Prostate gland (tissue), 2 donors: ENCODE measurements at regions not wholly inside any gene's neighbourhood (a gene's known extent, or its start where the extent isn't known, plus 50 kb on each side); places are given as distances from the start of the nearest gene placed in this dataset.
A peak's percentile ranks its signal among the peaks of the same experiment; 100 is the strongest.
"Not testable (repeated sequence)": the region's sequence is repeated elsewhere in the genome, so short reads cannot be mapped to it uniquely, and the experiment has no call there.

ENCODE experiments used
- DNase-seq: peaks from one replicate; pipeline ENCODE4 v3.0.0-alpha.2; 2019; ENCODE audit warnings: low spot score
- H3K27ac ChIP-seq, 2 donors: fragments of 200-600 bp; sonication (generic); 2 replicates each; pipeline ENCODE4 v1.5.1; 2017 to 2019
- H3K27me3 ChIP-seq: fragments of 200-600 bp; sonication (generic); replicated peaks from 2 replicates; pipeline ENCODE4 v1.5.1; 2019; ENCODE audit not compliant: insufficient read depth
- H3K36me3 ChIP-seq, 2 donors: fragments of 200-600 bp; sonication (generic); 1 replicate in 1 of 2; 2 replicates in 1 of 2; pipeline versions ENCODE4 v1.5.1 to v1.8.1; 2017 to 2019
- H3K4me1 ChIP-seq: fragments of 200-600 bp; sonication (generic); replicated peaks from 2 replicates; pipeline ENCODE4 v1.5.1; 2019
- H3K4me3 ChIP-seq, 2 donors: fragments of 200-600 bp; sonication (generic); 2 replicates each; pipeline ENCODE4 v1.5.1; 2017 to 2019
- H3K9me3 ChIP-seq: fragments of 200-600 bp; sonication (generic); 2 replicates; pipeline ENCODE4 v1.5.1; 2017
- CTCF ChIP-seq, 4 experiments: fragments of 200-600 bp in 2 of 4; fragments of 450-650 bp in 2 of 4; sonication (generic) in 2 of 4; IDR thresholded peaks; 1 replicate in 3 of 4; 2 replicates in 1 of 4; pipeline ENCODE4 v1.5.1; 2016 to 2019; ENCODE audit warnings: antibody characterized with exemption in 4 of 4, mild to moderate bottlenecking in 2 of 4, moderate library complexity in 2 of 4
- POLR2A ChIP-seq: fragments of 450-650 bp; IDR thresholded peaks from one replicate; pipeline ENCODE4 v1.6.1; 2016; ENCODE audit warnings: antibody characterized with exemption, mild to moderate bottlenecking
- POLR2AphosphoS5 ChIP-seq: sonication (generic); formaldehyde crosslinking; IDR thresholded peaks from one replicate; pipeline ENCODE4 v1.6.1; 2017; ENCODE audit warnings: antibody characterized with exemption
- WGBS: methylation state at CpG from one replicate; pipeline ENCODE4 v1.1.5; 2018; 5-methylcytosine and 5-hydroxymethylcytosine counted together
- intact Hi-C: fragments of 100-400 bp; cut with DNase I; formaldehyde crosslinking; loops from one replicate; pipeline ENCODE4 v1.14.2; 2022

- Histone ChIP-seq H3K27me3 (no peaks in the 10 kb centered on the region), H3K36me3 (no peaks in the 10 kb centered on the region), H3K9me3 (no peaks in the 10 kb centered on the region), H3K27ac (no peak overlapping the region), H3K4me3 (no peak overlapping the region), H3K4me1 (no peaks in the 10 kb centered on the region)
- intact Hi-C loops, result no loop called here
- TF ChIP-seq CTCF (IDR thresholded peaks at IDR 0.05), result no peak
- no peak for TF ChIP-seq POLR2AphosphoS5
- no peak for TF ChIP-seq POLR2A
- DNase-seq, result no peak
- WGBS, result 96% methylated on average over 9 of the region's 9 CpGs
These were observed 593.0 kb downstream of the ACTL7B start for GRCh38 chr9:108262836-108263235.

GRCh38 chr9:108259917-108260675 is 595.7 kb downstream of the ACTL7B start:
- TF ChIP-seq POLR2AphosphoS5, result peak; percentile 74
- no peak for TF ChIP-seq CTCF (IDR thresholded peaks at IDR 0.05)
- H3K36me3 ChIP-seq, result no peaks in the 10 kb centered on the region
- peak overlapping the region; percentile 8 to 16 for H3K27ac ChIP-seq
- no peaks in the 10 kb centered on the region for H3K27me3 ChIP-seq
- H3K4me1 ChIP-seq, result no peaks in the 10 kb centered on the region
- peak; percentile 10 for DNase-seq
- no peaks in the 10 kb centered on the region for H3K9me3 ChIP-seq
- intact Hi-C loops, result no loop called here
- WGBS, result 47% methylated on average over 5 of the region's 5 CpGs
- H3K4me3 ChIP-seq, result no peak overlapping the region

GRCh38 chr9:108258640-108259039 is 597.1 kb downstream of the ACTL7B start:
- Histone ChIP-seq H3K27me3 (no peaks in the 10 kb centered on the region), H3K27ac (no peak overlapping the region), H3K9me3 (no peaks in the 10 kb centered on the region), H3K36me3 (no peaks in the 10 kb centered on the region), H3K4me3 (no peak overlapping the region), H3K4me1 (no peaks in the 10 kb centered on the region)
- DNase-seq, result no peak
- intact Hi-C loops, result no loop called here
- WGBS, result 43% methylated on average over 2 of the region's 2 CpGs
- TF ChIP-seq POLR2AphosphoS5, result no peak
- no peak for TF ChIP-seq POLR2A
- TF ChIP-seq CTCF (IDR thresholded peaks at IDR 0.05), result no peak

DNA sequence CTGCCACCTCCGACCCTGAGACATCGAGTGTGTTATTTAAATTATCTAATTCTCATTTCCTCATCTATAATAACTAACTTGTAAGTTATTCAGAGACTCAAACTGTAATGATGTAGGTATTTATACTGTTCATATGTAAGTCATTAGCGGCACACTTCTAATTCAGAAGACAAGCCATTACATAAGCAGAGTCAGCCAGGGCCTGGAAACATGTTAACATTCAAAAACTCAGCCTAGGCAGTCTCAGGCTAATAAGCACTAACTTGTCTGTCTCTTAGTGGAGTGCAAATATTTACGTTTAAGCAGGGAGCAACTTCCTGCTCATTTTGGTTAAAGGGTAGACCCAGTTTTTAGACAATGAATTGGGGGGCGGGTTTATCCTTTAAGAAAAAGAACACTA is 598.4 kb downstream of the ACTL7B start:
- H3K9me3 ChIP-seq, result no peaks in the 10 kb centered on the region
- H3K4me3 ChIP-seq, result no peak overlapping the region
- TF ChIP-seq POLR2A, result no peak
- TF ChIP-seq POLR2AphosphoS5, result no peak
- no peak for TF ChIP-seq CTCF (IDR thresholded peaks at IDR 0.05)
- no peak overlapping the region for H3K27ac ChIP-seq
- H3K36me3 ChIP-seq, result no peaks in the 10 kb centered on the region
- intact Hi-C loops, result no loop called here
- no peaks in the 10 kb centered on the region for H3K27me3 ChIP-seq
- DNase-seq, result no peak
- H3K4me1 ChIP-seq, result no peaks in the 10 kb centered on the region
- WGBS, result 57% methylated on average over 5 of the region's 5 CpGs

DNA sequence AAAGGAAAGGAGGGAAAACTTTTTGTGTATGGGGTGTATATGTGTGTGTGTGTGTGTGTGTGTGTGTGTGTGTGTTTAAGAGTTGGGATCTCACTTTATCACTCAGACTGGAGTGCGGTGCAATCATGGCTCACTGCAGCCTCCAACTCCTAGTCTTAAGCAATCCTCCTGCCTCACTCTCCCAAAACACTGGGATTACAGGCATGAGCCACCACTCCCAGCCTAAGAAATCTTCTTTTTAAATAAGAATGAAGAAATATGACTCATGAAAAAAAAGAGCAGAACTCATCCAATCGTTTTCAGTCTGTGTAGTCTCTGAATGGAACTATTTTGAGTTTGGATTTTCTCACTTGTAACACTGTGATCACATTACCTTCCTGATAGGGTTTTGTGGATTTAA is 601.5 kb downstream of the ACTL7B start:
- TF ChIP-seq POLR2A, result no peak
- TF ChIP-seq CTCF (IDR thresholded peaks at IDR 0.05), result no peak
- no peak for TF ChIP-seq POLR2AphosphoS5
- WGBS, result 61% methylated on average over 2 of the region's 2 CpGs
- H3K27ac ChIP-seq, result no peak overlapping the region

GRCh38 chr9:108247391-108247790 is 608.4 kb downstream of the ACTL7B start:
- H3K4me1 ChIP-seq, H3K9me3 ChIP-seq, DNase-seq, H3K27me3 ChIP-seq, H3K36me3 ChIP-seq, H3K27ac ChIP-seq, intact Hi-C loops, H3K4me3 ChIP-seq: not testable (repeated sequence)
- 89% methylated on average over 3 of the region's 3 CpGs for WGBS

More for the DNA sequence above, 601.5 kb downstream of the ACTL7B start:
- Histone ChIP-seq H3K9me3 (no peaks in the 10 kb centered on the region), H3K4me1 (no peaks in the 10 kb centered on the region), H3K36me3 (no peaks in the 10 kb centered on the region), H3K27me3 (no peaks in the 10 kb centered on the region), H3K4me3 (no peak overlapping the region)
- intact Hi-C loops, result no loop called here
- DNase-seq, result no peak
